IPS DF 6.9 (cell line): ENCODE measurements at regions not wholly inside any gene's neighbourhood (a gene's known extent, or its start where the extent isn't known, plus 50 kb on each side); places are given as distances from the start of the nearest gene placed in this dataset.

ENCODE experiments used
- DNase-seq: peaks from one replicate; pipeline ENCODE4 v3.0.0-alpha.2; 2013; ENCODE audit warnings: low read depth, low spot score
- H3K27ac ChIP-seq: one replicate; pipeline ENCODE4 v1.5.1; 2013; ENCODE audit warnings: low read length, control low read depth
- H3K27me3 ChIP-seq: 2 replicates; pipeline ENCODE4 v1.6.1; 2013; ENCODE audit warnings: mild to moderate bottlenecking, low read length; ENCODE audit not compliant: control insufficient read depth, insufficient read depth
- H3K36me3 ChIP-seq: 2 replicates; pipeline ENCODE4 v1.6.1; 2013; ENCODE audit warnings: low read length; ENCODE audit not compliant: control insufficient read depth, insufficient read depth
- H3K4me1 ChIP-seq: 2 replicates; pipeline ENCODE4 v1.6.1; 2013; ENCODE audit warnings: low read length; ENCODE audit not compliant: control insufficient read depth, insufficient read depth
- H3K4me3 ChIP-seq: 2 replicates; pipeline ENCODE4 v1.5.1; 2013; ENCODE audit warnings: mild to moderate bottlenecking, low read length
- H3K9me3 ChIP-seq: 2 replicates; pipeline ENCODE4 v1.6.1; 2013; ENCODE audit warnings: low read length, inconsistent platforms; ENCODE audit not compliant: control insufficient read depth, insufficient read depth
- WGBS: extraction: QIAGEN DNeasy Blood & Tissue Kit; methylation state at CpG from one replicate; pipeline ENCODE4 v1.1.7; 2013; ENCODE audit warnings: mixed read lengths, missing lambda C conversion rate; ENCODE audit not compliant: insufficient read length, insufficient coverage; 5-methylcytosine and 5-hydroxymethylcytosine counted together

GRCh38 chr12:25745281-25745680 lies 192.2 kb upstream of the LMNTD1 start:
- WGBS, result no CpG with 5 or more reads among the region's 2 CpGs
- H3K4me1 ChIP-seq, result no peaks in the 10 kb centered on the region; the same call in 1 of the 2 replicates
- no peak overlapping the region for H3K4me3 ChIP-seq
- DNase-seq, result no peak
- no peak overlapping the region for H3K27ac ChIP-seq
- H3K9me3 ChIP-seq, result no peaks in the 10 kb centered on the region
- H3K27me3 ChIP-seq, result no peaks in the 10 kb centered on the region
- H3K36me3 ChIP-seq, result no peaks in the 10 kb centered on the region

- H3K9me3 ChIP-seq, result no peaks in the 10 kb centered on the region
- DNase-seq, result no peak
- H3K4me1 ChIP-seq, result no peaks in the 10 kb centered on the region; the same call in 1 of the 2 replicates
- H3K4me3 ChIP-seq, result no peak overlapping the region
- no peak overlapping the region for H3K27ac ChIP-seq
- no peaks in the 10 kb centered on the region for H3K36me3 ChIP-seq
- no peaks in the 10 kb centered on the region for H3K27me3 ChIP-seq
Observed at GRCh38 chr12:25746131-25746530, 193.0 kb upstream of the LMNTD1 start.

- no CpG with 5 or more reads among the region's 1 CpG for WGBS
- DNase-seq, result no peak
- Histone ChIP-seq H3K36me3 (no peaks in the 10 kb centered on the region), H3K27ac (no peak overlapping the region), H3K4me3 (no peak overlapping the region), H3K27me3 (no peaks in the 10 kb centered on the region), H3K9me3 (no peaks in the 10 kb centered on the region), H3K4me1 (no peaks in the 10 kb centered on the region)
Observed at GRCh38 chr12:25752710-25753309, 199.7 kb upstream of the LMNTD1 start.

GRCh38 chr12:25755136-25755970 lies 202.3 kb upstream of the LMNTD1 start:
- no peaks in the 10 kb centered on the region for H3K27me3 ChIP-seq
- H3K4me1 ChIP-seq, result no peaks in the 10 kb centered on the region
- no peak for DNase-seq
- no CpG with 5 or more reads among the region's 4 CpGs for WGBS
- H3K27ac ChIP-seq, result no peak overlapping the region
- H3K4me3 ChIP-seq, result no peak overlapping the region
- no peaks in the 10 kb centered on the region for H3K36me3 ChIP-seq
- H3K9me3 ChIP-seq, result no peaks in the 10 kb centered on the region

GRCh38 chr12:25755971-25756260 lies 202.6 kb upstream of the RASSF8 start:
- DNase-seq, result no peak
- whole genome bisulfite sequencing, result no CpG with 5 or more reads among the region's 2 CpGs
- Histone ChIP-seq H3K27me3 (no peaks in the 10 kb centered on the region), H3K9me3 (no peaks in the 10 kb centered on the region), H3K36me3 (no peaks in the 10 kb centered on the region), H3K4me1 (no peaks in the 10 kb centered on the region), H3K4me3 (no peak overlapping the region), H3K27ac (no peak overlapping the region)

GRCh38 chr12:25757037-25757665 lies 201.3 kb upstream of the RASSF8 start:
- Histone ChIP-seq H3K36me3 (no peaks in the 10 kb centered on the region), H3K27me3 (no peaks in the 10 kb centered on the region), H3K4me3 (no peak overlapping the region), H3K4me1 (no peaks in the 10 kb centered on the region), H3K9me3 (no peaks in the 10 kb centered on the region), H3K27ac (no peak overlapping the region)
- no peak for DNase-seq
- no CpG with 5 or more reads among the region's 1 CpG for WGBS

- H3K4me1 ChIP-seq, result no peaks in the 10 kb centered on the region
- no peaks in the 10 kb centered on the region for H3K36me3 ChIP-seq
- no peaks in the 10 kb centered on the region for H3K27me3 ChIP-seq
- WGBS, result no CpG with 5 or more reads among the region's 2 CpGs
- no peak for DNase-seq
- H3K9me3 ChIP-seq, result no peaks in the 10 kb centered on the region
- H3K4me3 ChIP-seq, result no peak overlapping the region
- H3K27ac ChIP-seq, result no peak overlapping the region
Observed at GRCh38 chr12:25759752-25760151, 198.7 kb upstream of the RASSF8 start.

- Histone ChIP-seq H3K9me3 (no peaks in the 10 kb centered on the region), H3K27me3 (no peaks in the 10 kb centered on the region), H3K4me3 (no peak overlapping the region), H3K4me1 (no peaks in the 10 kb centered on the region), H3K27ac (no peak overlapping the region), H3K36me3 (no peaks in the 10 kb centered on the region)
- WGBS, result no CpG with 5 or more reads among the region's 3 CpGs
- DNase-seq, result no peak
Observed at GRCh38 chr12:25761356-25761755, 197.1 kb upstream of the RASSF8 start.

GRCh38 chr12:25764409-25764808 lies 194.1 kb upstream of the RASSF8 start:
- Histone ChIP-seq H3K4me3 (no peak overlapping the region), H3K27ac (no peak overlapping the region), H3K27me3 (no peaks in the 10 kb centered on the region), H3K36me3 (no peaks in the 10 kb centered on the region), H3K9me3 (no peaks in the 10 kb centered on the region), H3K4me1 (no peaks in the 10 kb centered on the region)
- no peak for DNase-seq
- WGBS, result no CpG with 5 or more reads among the region's 1 CpG

GRCh38 chr12:25764892-25765291 lies 193.6 kb upstream of the RASSF8 start:
- Histone ChIP-seq H3K4me3 (no peak overlapping the region), H3K9me3 (no peaks in the 10 kb centered on the region), H3K36me3 (no peaks in the 10 kb centered on the region), H3K27ac (no peak overlapping the region), H3K27me3 (no peaks in the 10 kb centered on the region), H3K4me1 (no peaks in the 10 kb centered on the region)
- no peak for DNase-seq
- no CpG with 5 or more reads among the region's 3 CpGs for WGBS
